ENCODE measurements at regions not wholly inside any gene's neighbourhood (a gene's known extent, or its start where the extent isn't known, plus 50 kb on each side); places are given as distances from the start of the nearest gene placed in this dataset.

- Mint-ChIP-seq H3K9me3 (peaks cover 10 to 14% of the 10 kb centered on the region in 2 donors), H3K27ac (no peak overlapping the region), H3K36me3 (ENCODE audit: insufficient read depth in 2 of 2) (peaks cover 18 to 22% of the 10 kb centered on the region in 2 donors), H3K4me1 (ENCODE audit: low read depth) (no peaks in the 10 kb centered on the region), H3K27me3 (ENCODE audit: low read depth) (no peaks in the 10 kb centered on the region), H3K4me3 (no peak overlapping the region)
- ATAC-seq (replicated peaks in 1 of 2) (no peak), DNase-seq (no peak)
Measured at GRCh38 chr21:29396951-29397455, 98.3 kb downstream of the BACH1 start.

DNA sequence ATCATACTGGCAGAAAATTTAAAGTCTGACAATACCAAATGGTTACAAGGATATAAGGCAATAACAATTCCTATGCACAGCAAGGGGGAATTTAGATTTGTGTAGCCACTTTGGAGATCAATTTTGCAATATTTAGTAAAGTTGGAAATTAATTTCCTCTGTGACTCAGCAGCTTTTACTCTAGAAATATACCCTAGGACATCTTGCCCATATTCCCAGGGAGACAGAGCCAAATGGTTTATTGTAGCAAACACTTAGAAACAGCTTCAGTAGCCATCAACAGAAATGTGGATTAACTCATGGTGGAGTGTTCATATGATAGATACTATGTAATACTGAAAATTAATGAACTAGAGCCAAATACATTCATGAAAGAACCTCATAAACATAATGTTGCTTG is 104.6 kb downstream of the BACH1 start:
- Mint-ChIP-seq H3K27ac (no peak overlapping the region), H3K9me3 (peaks cover 10 to 17% of the 10 kb centered on the region in 2 donors), H3K4me3 (no peak overlapping the region), H3K27me3 (ENCODE audit: low read depth) (no peaks in the 10 kb centered on the region), H3K4me1 (ENCODE audit: low read depth) (no peaks in the 10 kb centered on the region), H3K36me3 (ENCODE audit: insufficient read depth in 2 of 2) (peaks cover 14 to 18% of the 10 kb centered on the region in 2 donors)
- DNase-seq (no peak), ATAC-seq (replicated peaks in 1 of 2) (no peak)

- no peak overlapping the region for H3K27ac Mint-ChIP-seq
- H3K27me3 Mint-ChIP-seq (ENCODE audit: low read depth) = no peaks in the 10 kb centered on the region
Measured at GRCh38 chr21:29403922-29404538, 105.3 kb downstream of the BACH1 start.

GRCh38 chr21:29405503-29406122 is 106.9 kb downstream of the BACH1 start:
- DNase-seq (no peak), ATAC-seq (replicated peaks in 1 of 2) (no peak)
- no peak overlapping the region for H3K4me3 Mint-ChIP-seq
- H3K36me3 Mint-ChIP-seq (ENCODE audit: insufficient read depth in 2 of 2) = peaks cover under 1 to 5% of the 10 kb centered on the region in 2 donors
- no peak overlapping the region for H3K27ac Mint-ChIP-seq
- H3K4me1 Mint-ChIP-seq (ENCODE audit: low read depth) = no peaks in the 10 kb centered on the region
- H3K9me3 Mint-ChIP-seq = peaks cover 0 to 7% of the 10 kb centered on the region in 2 donors
- no peaks in the 10 kb centered on the region for H3K27me3 Mint-ChIP-seq (ENCODE audit: low read depth)

More at GRCh38 chr21:29403922-29404538, 105.3 kb downstream of the BACH1 start:
- ATAC-seq (replicated peaks in 1 of 2) = no peak
- peaks cover 9 to 13% of the 10 kb centered on the region in 2 donors for H3K36me3 Mint-ChIP-seq (ENCODE audit: insufficient read depth in 2 of 2)
- H3K4me3 Mint-ChIP-seq = no peak overlapping the region
- no peak for DNase-seq
- H3K9me3 Mint-ChIP-seq = peaks cover 7 to 12% of the 10 kb centered on the region in 2 donors
- no peaks in the 10 kb centered on the region for H3K4me1 Mint-ChIP-seq (ENCODE audit: low read depth)

GRCh38 chr21:29406385-29406784 is 107.7 kb downstream of the BACH1 start:
- ATAC-seq (replicated peaks in 1 of 2) (no peak), DNase-seq (no peak)
- Mint-ChIP-seq H3K27me3 (ENCODE audit: low read depth) (no peaks in the 10 kb centered on the region), H3K4me1 (ENCODE audit: low read depth) (no peaks in the 10 kb centered on the region), H3K36me3 (ENCODE audit: insufficient read depth in 2 of 2) (peaks cover 0 to 3% of the 10 kb centered on the region in 2 donors), H3K9me3 (peaks cover 0 to 5% of the 10 kb centered on the region in 2 donors), H3K27ac (no peak overlapping the region), H3K4me3 (no peak overlapping the region)

DNA sequence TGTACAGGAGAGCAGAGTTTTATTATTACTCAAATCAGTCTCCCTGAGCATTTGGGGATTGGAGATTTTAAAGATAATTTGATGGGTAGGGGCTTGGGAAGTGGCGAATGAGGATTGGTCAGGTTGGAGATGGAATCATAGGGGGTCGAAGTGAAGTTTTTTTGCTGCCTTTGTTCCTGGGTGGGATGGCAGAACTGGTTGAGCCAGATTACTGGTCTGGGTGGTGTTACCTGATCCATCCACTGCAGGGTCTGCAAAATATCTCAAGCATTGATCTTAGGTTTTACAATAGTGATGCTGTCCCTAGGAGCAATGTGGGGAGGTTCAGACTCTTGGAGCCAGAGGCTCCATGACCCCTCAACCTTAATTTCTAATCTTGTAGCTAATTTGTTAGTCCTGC is 108.8 kb downstream of the BACH1 start:
- DNase-seq = no peak
- Mint-ChIP-seq H3K27me3 (ENCODE audit: low read depth) (no peaks in the 10 kb centered on the region), H3K36me3 (ENCODE audit: insufficient read depth in 2 of 2) (peaks cover 0 to 3% of the 10 kb centered on the region in 2 donors), H3K4me3 (no peak overlapping the region), H3K27ac (no peak overlapping the region), H3K4me1 (ENCODE audit: low read depth) (no peaks in the 10 kb centered on the region), H3K9me3 (peaks cover 0 to 5% of the 10 kb centered on the region in 2 donors)
- ATAC-seq (replicated peaks in 1 of 2) = no peak

GRCh38 chr21:29413683-29414082 is 115.0 kb downstream of the BACH1 start:
- no peak overlapping the region for H3K4me3 Mint-ChIP-seq
- H3K4me1 Mint-ChIP-seq (ENCODE audit: low read depth) = no peaks in the 10 kb centered on the region
- peaks cover 1 to 3% of the 10 kb centered on the region in 2 donors for H3K9me3 Mint-ChIP-seq
- DNase-seq = no peak
- no peak for ATAC-seq (replicated peaks in 1 of 2)
- H3K27me3 Mint-ChIP-seq (ENCODE audit: low read depth) = no peaks in the 10 kb centered on the region
- H3K27ac Mint-ChIP-seq = no peak overlapping the region
- peaks cover 0 to 3% of the 10 kb centered on the region in 2 donors for H3K36me3 Mint-ChIP-seq (ENCODE audit: insufficient read depth in 2 of 2)

GRCh38 chr21:29416268-29416667 is 117.5 kb downstream of the BACH1 start:
- ATAC-seq (replicated peaks in 1 of 2) = no peak
- no peak overlapping the region for H3K27ac Mint-ChIP-seq

DNA sequence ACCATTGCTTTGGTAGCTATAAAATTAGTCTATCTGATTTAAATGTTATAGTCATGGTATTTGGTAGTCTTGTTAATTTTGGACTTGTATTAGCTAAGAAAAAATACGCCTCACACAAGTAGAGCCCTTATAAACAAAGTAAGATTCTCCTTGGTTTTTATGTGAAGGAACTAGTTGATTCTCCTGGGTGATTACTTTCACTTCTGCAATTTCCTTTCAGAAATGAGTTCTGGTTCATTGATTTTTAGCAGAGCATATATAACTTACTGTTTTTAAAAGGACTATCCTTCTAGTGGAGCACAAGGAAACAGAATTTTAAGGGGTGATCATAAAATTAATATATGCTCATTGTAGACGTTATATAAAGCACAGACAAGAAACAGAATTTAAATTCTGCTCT is 120.1 kb downstream of the BACH1 start:
- ATAC-seq (replicated peaks in 1 of 2) (no peak), DNase-seq (no peak)
- Mint-ChIP-seq H3K4me1 (ENCODE audit: low read depth) (no peaks in the 10 kb centered on the region), H3K36me3 (ENCODE audit: insufficient read depth in 2 of 2) (peaks cover 0 to 5% of the 10 kb centered on the region in 2 donors), H3K27me3 (ENCODE audit: low read depth) (no peaks in the 10 kb centered on the region), H3K27ac (no peak overlapping the region), H3K4me3 (no peak overlapping the region), H3K9me3 (peaks cover 1 to 3% of the 10 kb centered on the region in 2 donors)

More at GRCh38 chr21:29416268-29416667, 117.5 kb downstream of the BACH1 start:
- H3K9me3 Mint-ChIP-seq = peaks cover 1 to 3% of the 10 kb centered on the region in 2 donors
- no peak overlapping the region for H3K4me3 Mint-ChIP-seq
- peaks cover 0 to 5% of the 10 kb centered on the region in 2 donors for H3K36me3 Mint-ChIP-seq (ENCODE audit: insufficient read depth in 2 of 2)
- DNase-seq = no peak
- H3K4me1 Mint-ChIP-seq (ENCODE audit: low read depth) = no peaks in the 10 kb centered on the region
- no peaks in the 10 kb centered on the region for H3K27me3 Mint-ChIP-seq (ENCODE audit: low read depth)

- Mint-ChIP-seq H3K36me3 (ENCODE audit: insufficient read depth in 2 of 2) (peaks cover 0 to 5% of the 10 kb centered on the region in 2 donors), H3K27ac (peak overlapping the region; percentile 73), H3K4me3 (no peak overlapping the region), H3K4me1 (ENCODE audit: low read depth) (no peaks in the 10 kb centered on the region), H3K27me3 (ENCODE audit: low read depth) (no peaks in the 10 kb centered on the region), H3K9me3 (peaks cover 1 to 3% of the 10 kb centered on the region in 2 donors)
- DNase-seq = no peak
- ATAC-seq (replicated peaks in 1 of 2) = no peak
Measured at GRCh38 chr21:29419422-29419821, 120.7 kb downstream of the BACH1 start.

- no peak for DNase-seq
- H3K27ac Mint-ChIP-seq = no peak overlapping the region
- no peaks in the 10 kb centered on the region for H3K9me3 Mint-ChIP-seq
- H3K4me3 Mint-ChIP-seq = no peak overlapping the region
- H3K4me1 Mint-ChIP-seq (ENCODE audit: low read depth) = no peaks in the 10 kb centered on the region
- no peak for ATAC-seq (replicated peaks in 1 of 2)
- no peaks in the 10 kb centered on the region for H3K27me3 Mint-ChIP-seq (ENCODE audit: low read depth)
- peaks cover 2 to 3% of the 10 kb centered on the region in 2 donors for H3K36me3 Mint-ChIP-seq (ENCODE audit: insufficient read depth in 2 of 2)
Measured at GRCh38 chr21:29423099-29423870, 124.6 kb downstream of the BACH1 start.

DNA sequence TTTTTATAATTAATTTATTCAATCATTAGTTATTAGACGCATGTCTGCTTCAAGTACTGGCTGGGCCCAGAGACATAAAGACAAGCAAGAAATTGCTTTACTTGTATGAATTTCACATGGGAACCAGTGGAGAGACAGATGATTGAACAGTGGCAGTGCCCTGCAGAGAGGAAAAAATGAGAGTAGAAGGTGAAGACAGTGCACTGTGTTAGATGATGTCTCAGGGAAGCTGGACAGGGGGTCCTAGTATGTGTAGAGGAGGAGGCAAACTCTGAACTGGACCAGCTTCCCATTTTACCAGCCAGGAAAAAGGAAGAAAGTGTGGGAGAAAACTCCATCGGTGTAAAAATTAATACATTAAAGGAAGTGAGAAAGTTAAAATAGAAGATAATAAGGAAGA is 126.0 kb downstream of the BACH1 start:
- Mint-ChIP-seq H3K4me1 (ENCODE audit: low read depth) (no peaks in the 10 kb centered on the region), H3K4me3 (no peak overlapping the region), H3K9me3 (no peaks in the 10 kb centered on the region), H3K36me3 (ENCODE audit: insufficient read depth in 2 of 2) (peaks cover 0 to 3% of the 10 kb centered on the region in 2 donors), H3K27ac (no peak overlapping the region), H3K27me3 (ENCODE audit: low read depth) (no peaks in the 10 kb centered on the region)
- ATAC-seq (replicated peaks in 1 of 2) = no peak
- no peak for DNase-seq

DNA sequence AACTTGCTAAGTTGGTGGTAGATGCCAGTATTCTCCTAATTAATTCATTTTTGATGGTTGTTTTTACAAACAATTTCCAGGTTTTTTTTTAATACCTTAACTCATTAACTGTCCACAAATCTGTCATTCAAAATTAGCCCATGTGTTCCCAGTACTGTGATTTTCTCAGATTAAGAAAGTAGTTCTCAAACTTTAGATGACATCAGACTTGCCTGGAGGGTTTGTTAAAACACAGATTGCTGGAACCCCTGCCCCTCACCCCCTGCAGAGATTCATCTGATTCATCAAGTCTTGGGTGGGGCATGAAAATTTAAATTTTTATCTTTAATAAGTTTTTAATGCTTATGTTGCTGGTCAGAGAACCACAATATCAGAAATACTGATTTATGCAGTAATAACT is 130.5 kb downstream of the BACH1 start:
- Mint-ChIP-seq H3K27ac (no peak overlapping the region), H3K9me3 (no peaks in the 10 kb centered on the region), H3K36me3 (ENCODE audit: insufficient read depth in 2 of 2) (peaks cover 0 to 3% of the 10 kb centered on the region in 2 donors), H3K4me1 (ENCODE audit: low read depth) (peaks cover 7% of the 10 kb centered on the region), H3K27me3 (ENCODE audit: low read depth) (no peaks in the 10 kb centered on the region), H3K4me3 (no peak overlapping the region)
- no peak for ATAC-seq (replicated peaks in 1 of 2)
- DNase-seq = no peak
